ENCODE measurements at regions not wholly inside any gene's neighbourhood (a gene's known extent, or its start where the extent isn't known, plus 50 kb on each side); places are given as distances from the start of the nearest gene placed in this dataset.

DNA sequence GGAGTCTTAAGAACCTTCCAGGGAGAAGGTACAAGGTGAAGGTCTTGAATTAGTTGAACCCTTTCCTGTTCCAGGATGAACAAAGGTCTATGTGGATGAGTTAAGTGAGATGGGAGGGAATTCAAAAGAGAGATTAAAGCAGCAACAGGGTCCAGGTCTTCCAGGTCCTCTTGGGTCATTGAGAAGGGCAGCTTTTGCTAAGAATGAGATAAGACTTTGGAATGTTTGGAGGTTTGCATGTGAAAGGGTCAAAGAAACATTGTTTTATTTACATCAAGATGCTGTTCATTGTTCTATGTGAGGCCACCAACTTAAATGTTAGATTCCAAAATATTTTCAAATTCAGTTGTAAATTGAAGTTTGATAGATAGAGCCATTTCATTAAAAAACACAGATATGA lies 463.9 kb downstream of the ANXA1 start:
- TF ChIP-seq POLR2AphosphoS5 (IDR thresholded peaks at IDR 0.05; ENCODE audit: low read depth, low read length) (no peak), SIN3A (IDR thresholded peaks at IDR 0.05; ENCODE audit: borderline replicate concordance, insufficient read depth, low read length) (no peak)

DNA sequence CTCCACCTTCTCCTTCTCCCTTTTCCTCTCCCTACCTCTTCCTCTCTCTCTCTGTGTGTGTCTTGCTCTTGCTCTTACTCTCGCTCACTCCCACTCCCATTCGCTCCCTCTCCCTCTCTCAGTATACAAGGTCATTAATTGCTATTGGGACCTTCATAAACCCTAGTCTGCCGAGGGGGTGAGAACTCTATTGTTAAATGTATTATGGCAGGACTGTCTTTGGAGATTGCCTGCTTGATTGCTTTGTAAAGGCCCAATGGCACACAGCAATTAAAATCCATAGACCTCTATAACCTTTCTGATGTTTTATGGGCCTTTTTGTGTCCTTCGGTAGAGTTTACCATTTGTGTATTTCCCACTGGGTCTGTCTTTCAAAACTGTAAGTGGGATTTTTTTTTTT lies 465.9 kb downstream of the ANXA1 start:
- TF ChIP-seq SIN3A (IDR thresholded peaks at IDR 0.05; ENCODE audit: borderline replicate concordance, insufficient read depth, low read length) (no peak), FOXP2 (optimal IDR thresholded peaks at IDR 0.05; ENCODE audit: borderline replicate concordance, extremely low read depth, extremely low read length, insufficient read depth) (no peak), TAF1 (IDR thresholded peaks at IDR 0.05; ENCODE audit: borderline replicate concordance, insufficient read depth, low read length) (no peak), POLR2AphosphoS5 (IDR thresholded peaks at IDR 0.05; ENCODE audit: low read depth, low read length) (no peak)
- TF ChIP-seq, protein P1, sequence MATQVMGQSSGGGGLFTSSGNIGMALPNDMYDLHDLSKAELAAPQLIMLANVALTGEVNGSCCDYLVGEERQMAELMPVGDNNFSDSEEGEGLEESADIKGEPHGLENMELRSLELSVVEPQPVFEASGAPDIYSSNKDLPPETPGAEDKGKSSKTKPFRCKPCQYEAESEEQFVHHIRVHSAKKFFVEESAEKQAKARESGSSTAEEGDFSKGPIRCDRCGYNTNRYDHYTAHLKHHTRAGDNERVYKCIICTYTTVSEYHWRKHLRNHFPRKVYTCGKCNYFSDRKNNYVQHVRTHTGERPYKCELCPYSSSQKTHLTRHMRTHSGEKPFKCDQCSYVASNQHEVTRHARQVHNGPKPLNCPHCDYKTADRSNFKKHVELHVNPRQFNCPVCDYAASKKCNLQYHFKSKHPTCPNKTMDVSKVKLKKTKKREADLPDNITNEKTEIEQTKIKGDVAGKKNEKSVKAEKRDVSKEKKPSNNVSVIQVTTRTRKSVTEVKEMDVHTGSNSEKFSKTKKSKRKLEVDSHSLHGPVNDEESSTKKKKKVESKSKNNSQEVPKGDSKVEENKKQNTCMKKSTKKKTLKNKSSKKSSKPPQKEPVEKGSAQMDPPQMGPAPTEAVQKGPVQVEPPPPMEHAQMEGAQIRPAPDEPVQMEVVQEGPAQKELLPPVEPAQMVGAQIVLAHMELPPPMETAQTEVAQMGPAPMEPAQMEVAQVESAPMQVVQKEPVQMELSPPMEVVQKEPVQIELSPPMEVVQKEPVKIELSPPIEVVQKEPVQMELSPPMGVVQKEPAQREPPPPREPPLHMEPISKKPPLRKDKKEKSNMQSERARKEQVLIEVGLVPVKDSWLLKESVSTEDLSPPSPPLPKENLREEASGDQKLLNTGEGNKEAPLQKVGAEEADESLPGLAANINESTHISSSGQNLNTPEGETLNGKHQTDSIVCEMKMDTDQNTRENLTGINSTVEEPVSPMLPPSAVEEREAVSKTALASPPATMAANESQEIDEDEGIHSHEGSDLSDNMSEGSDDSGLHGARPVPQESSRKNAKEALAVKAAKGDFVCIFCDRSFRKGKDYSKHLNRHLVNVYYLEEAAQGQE (IDR thresholded peaks at IDR 0.05; ENCODE audit: insufficient read depth in 1 of 2, low read depth in 2 of 2, low read length in 2 of 2) = no peak

DNA sequence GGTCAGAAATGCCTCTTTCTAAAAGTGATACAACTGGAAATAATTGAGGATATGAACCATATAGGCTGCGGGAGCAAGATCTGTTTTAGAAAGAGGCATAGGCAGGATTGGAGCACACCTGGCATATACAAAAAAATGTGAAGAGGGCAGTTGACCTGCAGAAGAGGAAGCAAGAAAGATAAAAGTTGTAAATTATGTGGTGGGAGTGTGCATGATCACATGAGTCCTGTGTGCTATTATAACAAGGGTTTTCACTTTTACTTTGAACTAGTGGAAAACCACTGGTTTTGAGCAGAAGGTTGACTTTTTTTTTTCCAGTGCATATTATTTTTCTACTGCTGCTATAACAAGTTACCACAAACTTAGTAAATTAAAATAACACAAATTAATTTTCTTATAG lies 489.3 kb downstream of the ANXA1 start:
- TF ChIP-seq, protein P1 (IDR thresholded peaks at IDR 0.05; ENCODE audit: insufficient read depth in 1 of 2, low read depth in 2 of 2, low read length in 2 of 2) = no peak
- TF ChIP-seq POLR2AphosphoS5 (IDR thresholded peaks at IDR 0.05; ENCODE audit: low read depth, low read length) (no peak), SIN3A (IDR thresholded peaks at IDR 0.05; ENCODE audit: borderline replicate concordance, insufficient read depth, low read length) (no peak), FOXP2 (optimal IDR thresholded peaks at IDR 0.05; ENCODE audit: borderline replicate concordance, extremely low read depth, extremely low read length, insufficient read depth) (no peak), TAF1 (IDR thresholded peaks at IDR 0.05; ENCODE audit: borderline replicate concordance, insufficient read depth, low read length) (no peak)

GRCh38 chr9:73643379-73644013 lies 491.8 kb downstream of the ANXA1 start:
- no peak for TF ChIP-seq FOXP2 (optimal IDR thresholded peaks at IDR 0.05; ENCODE audit: borderline replicate concordance, extremely low read depth, extremely low read length, insufficient read depth)
- no peak for TF ChIP-seq TAF1 (IDR thresholded peaks at IDR 0.05; ENCODE audit: borderline replicate concordance, insufficient read depth, low read length)
- TF ChIP-seq SIN3A (IDR thresholded peaks at IDR 0.05; ENCODE audit: borderline replicate concordance, insufficient read depth, low read length) = no peak
- TF ChIP-seq, protein P1 (IDR thresholded peaks at IDR 0.05; ENCODE audit: insufficient read depth in 1 of 2, low read depth in 2 of 2, low read length in 2 of 2) = no peak
- no peak for TF ChIP-seq POLR2AphosphoS5 (IDR thresholded peaks at IDR 0.05; ENCODE audit: low read depth, low read length)

- TF ChIP-seq FOXP2 (optimal IDR thresholded peaks at IDR 0.05; ENCODE audit: borderline replicate concordance, extremely low read depth, extremely low read length, insufficient read depth) (no peak), POLR2AphosphoS5 (IDR thresholded peaks at IDR 0.05; ENCODE audit: low read depth, low read length) (no peak), SIN3A (IDR thresholded peaks at IDR 0.05; ENCODE audit: borderline replicate concordance, insufficient read depth, low read length) (no peak), TAF1 (IDR thresholded peaks at IDR 0.05; ENCODE audit: borderline replicate concordance, insufficient read depth, low read length) (no peak)
- TF ChIP-seq, protein P1 (IDR thresholded peaks at IDR 0.05; ENCODE audit: insufficient read depth in 1 of 2, low read depth in 2 of 2, low read length in 2 of 2) = no peak
Measured at GRCh38 chr9:73647560-73647959, 495.9 kb downstream of the ANXA1 start.

All from PFSK-1 (cell line).